Hepatocyte (in vitro differentiated cells): ENCODE measurements at regions not wholly inside any gene's neighbourhood (a gene's known extent, or its start where the extent isn't known, plus 50 kb on each side); places are given as distances from the start of the nearest gene placed in this dataset.

Experiments
- EZH2 ChIP-seq: fragments of 200-600 bp; sonication (generic); IDR thresholded peaks from 2 replicates; pipeline ENCODE4 v1.6.1; 2016; ENCODE audit warnings: antibody characterized with exemption, mild to moderate bottlenecking, borderline replicate concordance
- TF ChIP-seq, protein P1 (sequence below): fragments of 200-600 bp; sonication (generic); IDR thresholded peaks from 2 replicates; pipeline ENCODE4 v1.5.1; 2016; ENCODE audit warnings: antibody characterized with exemption, mild to moderate bottlenecking; ENCODE audit not compliant: poor library complexity

DNA sequence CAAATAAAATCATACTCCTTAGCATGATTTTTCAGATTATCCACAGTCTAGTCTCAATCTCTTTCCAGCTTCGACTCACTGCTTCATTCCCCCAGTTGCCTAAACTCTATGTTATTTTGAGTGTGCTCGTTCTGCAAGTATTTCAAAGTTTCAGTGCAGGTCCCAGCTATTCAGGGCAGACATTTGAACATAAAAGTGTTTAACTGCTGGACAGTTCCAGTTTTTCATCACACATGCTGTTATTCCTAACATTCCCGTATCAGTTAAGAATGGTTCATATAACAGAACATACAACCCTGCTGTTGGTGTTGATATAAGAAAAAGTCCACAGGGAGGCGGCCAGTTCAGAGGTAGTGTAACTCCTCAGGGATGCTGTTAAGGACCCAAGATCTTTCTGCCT, 113.3 kb downstream of the SLIT2 start:
- TF ChIP-seq, protein P1, sequence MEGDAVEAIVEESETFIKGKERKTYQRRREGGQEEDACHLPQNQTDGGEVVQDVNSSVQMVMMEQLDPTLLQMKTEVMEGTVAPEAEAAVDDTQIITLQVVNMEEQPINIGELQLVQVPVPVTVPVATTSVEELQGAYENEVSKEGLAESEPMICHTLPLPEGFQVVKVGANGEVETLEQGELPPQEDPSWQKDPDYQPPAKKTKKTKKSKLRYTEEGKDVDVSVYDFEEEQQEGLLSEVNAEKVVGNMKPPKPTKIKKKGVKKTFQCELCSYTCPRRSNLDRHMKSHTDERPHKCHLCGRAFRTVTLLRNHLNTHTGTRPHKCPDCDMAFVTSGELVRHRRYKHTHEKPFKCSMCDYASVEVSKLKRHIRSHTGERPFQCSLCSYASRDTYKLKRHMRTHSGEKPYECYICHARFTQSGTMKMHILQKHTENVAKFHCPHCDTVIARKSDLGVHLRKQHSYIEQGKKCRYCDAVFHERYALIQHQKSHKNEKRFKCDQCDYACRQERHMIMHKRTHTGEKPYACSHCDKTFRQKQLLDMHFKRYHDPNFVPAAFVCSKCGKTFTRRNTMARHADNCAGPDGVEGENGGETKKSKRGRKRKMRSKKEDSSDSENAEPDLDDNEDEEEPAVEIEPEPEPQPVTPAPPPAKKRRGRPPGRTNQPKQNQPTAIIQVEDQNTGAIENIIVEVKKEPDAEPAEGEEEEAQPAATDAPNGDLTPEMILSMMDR: no peak
- TF ChIP-seq EZH2: no peak
